Prostate gland (tissue), 2 donors: ENCODE measurements at regions not wholly inside any gene's neighbourhood (a gene's known extent, or its start where the extent isn't known, plus 50 kb on each side); places are given as distances from the start of the nearest gene placed in this dataset.

ENCODE experiments used
- POLR2A ChIP-seq: fragments of 450-650 bp; IDR thresholded peaks from one replicate; pipeline ENCODE4 v1.6.1; 2016; ENCODE audit warnings: antibody characterized with exemption, mild to moderate bottlenecking
- POLR2AphosphoS5 ChIP-seq: sonication (generic); formaldehyde crosslinking; IDR thresholded peaks from one replicate; pipeline ENCODE4 v1.6.1; 2017; ENCODE audit warnings: antibody characterized with exemption
- TF ChIP-seq, protein P1 (sequence below), 4 experiments: fragments of 200-600 bp in 2 of 4; fragments of 450-650 bp in 2 of 4; sonication (generic) in 2 of 4; IDR thresholded peaks; 1 replicate in 3 of 4; 2 replicates in 1 of 4; pipeline ENCODE4 v1.5.1; 2016 to 2019; ENCODE audit warnings: antibody characterized with exemption in 4 of 4, mild to moderate bottlenecking in 2 of 4, moderate library complexity in 2 of 4

DNA sequence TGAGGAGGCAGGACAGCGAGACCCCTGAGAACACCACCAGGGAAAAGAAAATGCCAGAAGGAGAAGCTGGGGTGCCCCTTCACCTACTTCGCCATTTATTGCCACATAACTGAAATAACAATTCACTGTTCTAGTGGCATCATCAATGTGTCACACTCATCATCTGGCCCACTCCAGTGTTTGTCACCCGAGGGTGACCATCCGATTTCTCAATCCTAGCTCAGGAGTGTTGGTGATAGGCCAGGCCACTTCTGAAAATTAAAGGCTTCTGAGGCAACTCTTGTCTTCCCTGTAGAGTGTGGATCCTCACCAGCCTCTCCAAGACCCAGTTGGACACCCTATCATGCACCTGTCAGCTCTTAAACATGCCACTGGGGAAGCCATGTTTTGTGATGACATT lies 62.9 kb upstream of the BZW1 start:
- TF ChIP-seq, protein P1, sequence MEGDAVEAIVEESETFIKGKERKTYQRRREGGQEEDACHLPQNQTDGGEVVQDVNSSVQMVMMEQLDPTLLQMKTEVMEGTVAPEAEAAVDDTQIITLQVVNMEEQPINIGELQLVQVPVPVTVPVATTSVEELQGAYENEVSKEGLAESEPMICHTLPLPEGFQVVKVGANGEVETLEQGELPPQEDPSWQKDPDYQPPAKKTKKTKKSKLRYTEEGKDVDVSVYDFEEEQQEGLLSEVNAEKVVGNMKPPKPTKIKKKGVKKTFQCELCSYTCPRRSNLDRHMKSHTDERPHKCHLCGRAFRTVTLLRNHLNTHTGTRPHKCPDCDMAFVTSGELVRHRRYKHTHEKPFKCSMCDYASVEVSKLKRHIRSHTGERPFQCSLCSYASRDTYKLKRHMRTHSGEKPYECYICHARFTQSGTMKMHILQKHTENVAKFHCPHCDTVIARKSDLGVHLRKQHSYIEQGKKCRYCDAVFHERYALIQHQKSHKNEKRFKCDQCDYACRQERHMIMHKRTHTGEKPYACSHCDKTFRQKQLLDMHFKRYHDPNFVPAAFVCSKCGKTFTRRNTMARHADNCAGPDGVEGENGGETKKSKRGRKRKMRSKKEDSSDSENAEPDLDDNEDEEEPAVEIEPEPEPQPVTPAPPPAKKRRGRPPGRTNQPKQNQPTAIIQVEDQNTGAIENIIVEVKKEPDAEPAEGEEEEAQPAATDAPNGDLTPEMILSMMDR (IDR thresholded peaks at IDR 0.05), result no peak
- TF ChIP-seq POLR2A (no peak), POLR2AphosphoS5 (no peak)
